ENCODE measurements at regions not wholly inside any gene's neighbourhood (a gene's known extent, or its start where the extent isn't known, plus 50 kb on each side); places are given as distances from the start of the nearest gene placed in this dataset.

DNA sequence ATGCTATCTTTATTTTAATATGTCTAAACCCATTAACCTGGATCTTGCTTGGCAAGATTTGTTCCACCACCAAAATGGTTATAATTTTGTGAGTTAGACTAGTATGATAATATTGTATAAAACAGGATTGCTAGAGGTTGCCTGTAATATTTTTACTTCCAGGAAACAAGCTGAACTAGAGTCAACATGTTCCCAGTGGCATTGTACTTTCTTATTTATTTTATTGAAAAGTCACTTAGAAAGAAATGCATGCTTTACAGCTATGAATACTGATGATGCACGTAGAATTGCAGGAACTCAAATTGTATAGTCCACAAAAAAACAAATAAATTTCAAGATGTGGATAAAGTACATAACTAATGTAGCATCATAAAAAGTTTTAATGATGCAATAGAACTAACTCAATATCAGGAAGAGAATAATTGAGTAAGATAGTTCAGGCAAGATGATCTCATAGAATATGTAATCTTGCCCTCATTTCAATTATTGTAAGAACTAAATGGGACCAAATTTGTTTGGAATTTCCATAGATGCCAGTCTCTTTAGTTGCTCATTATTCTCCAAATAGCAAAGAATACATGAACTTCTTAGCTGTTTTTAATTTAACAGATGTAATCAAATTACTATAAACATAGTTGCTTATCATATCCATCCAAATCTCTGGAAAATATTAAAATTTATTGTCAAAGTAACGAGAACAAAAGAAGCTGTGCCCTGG, 451.8 kb downstream of the COL12A1 start:
- Histone ChIP-seq H3K36me3 (replicated peaks; ENCODE audit: control insufficient read depth, insufficient read depth, low read length) (no peaks in the 10 kb centered on the region), H3K27me3 (ENCODE audit: control insufficient read depth, insufficient read depth, low read length) (no peaks in the 10 kb centered on the region), H3K4me3 (ENCODE audit: insufficient read depth, low read depth, low read length) (no peak overlapping the region)
- DNase-seq, result no peak

GRCh38 chr6:74752303-74752702, 453.6 kb downstream of the COL12A1 start:
- DNase-seq, result no peak
- Histone ChIP-seq H3K36me3 (replicated peaks; ENCODE audit: control insufficient read depth, insufficient read depth, low read length) (no peaks in the 10 kb centered on the region), H3K4me3 (ENCODE audit: insufficient read depth, low read depth, low read length) (no peak overlapping the region), H3K27me3 (ENCODE audit: control insufficient read depth, insufficient read depth, low read length) (no peaks in the 10 kb centered on the region)

DNA sequence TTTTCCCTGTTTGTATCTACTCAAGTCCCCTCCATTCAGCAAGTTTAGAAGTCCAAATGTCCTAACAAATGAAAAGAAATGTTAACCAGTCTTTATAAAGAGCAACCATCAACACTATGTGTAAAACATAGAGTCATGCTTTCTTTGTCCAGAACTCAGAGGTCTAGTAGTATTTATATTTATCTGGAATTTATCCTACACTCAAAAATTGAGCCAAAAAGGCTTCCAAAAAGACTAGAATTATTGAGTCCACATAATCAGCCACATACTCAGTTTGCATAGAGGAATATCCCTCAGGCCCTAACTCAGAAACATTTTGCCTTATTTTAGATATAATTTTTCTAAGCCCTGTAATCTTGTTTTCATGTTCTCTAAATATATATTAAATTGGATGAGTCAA, 455.0 kb downstream of the COL12A1 start:
- no peak overlapping the region for H3K4me3 ChIP-seq (ENCODE audit: insufficient read depth, low read depth, low read length)
- no peaks in the 10 kb centered on the region for H3K36me3 ChIP-seq (replicated peaks; ENCODE audit: control insufficient read depth, insufficient read depth, low read length)
- DNase-seq, result no peak
- H3K27me3 ChIP-seq (ENCODE audit: control insufficient read depth, insufficient read depth, low read length), result no peaks in the 10 kb centered on the region

GRCh38 chr6:74749211-74750147, 456.4 kb downstream of the COL12A1 start:
- Histone ChIP-seq H3K27me3 (ENCODE audit: control insufficient read depth, insufficient read depth, low read length) (no peaks in the 10 kb centered on the region), H3K4me3 (ENCODE audit: insufficient read depth, low read depth, low read length) (no peak overlapping the region), H3K36me3 (replicated peaks; ENCODE audit: control insufficient read depth, insufficient read depth, low read length) (no peaks in the 10 kb centered on the region)
- no peak for DNase-seq

GRCh38 chr6:74745670-74746069, 460.2 kb downstream of the COL12A1 start:
- Histone ChIP-seq H3K36me3 (replicated peaks; ENCODE audit: control insufficient read depth, insufficient read depth, low read length) (no peaks in the 10 kb centered on the region), H3K4me3 (ENCODE audit: insufficient read depth, low read depth, low read length) (no peak overlapping the region), H3K27me3 (ENCODE audit: control insufficient read depth, insufficient read depth, low read length) (no peaks in the 10 kb centered on the region)
- no peak for DNase-seq

GRCh38 chr6:74742793-74743508, 462.9 kb downstream of the COL12A1 start:
- Histone ChIP-seq H3K27me3 (ENCODE audit: control insufficient read depth, insufficient read depth, low read length) (no peaks in the 10 kb centered on the region), H3K36me3 (replicated peaks; ENCODE audit: control insufficient read depth, insufficient read depth, low read length) (no peaks in the 10 kb centered on the region), H3K4me3 (ENCODE audit: insufficient read depth, low read depth, low read length) (no peak overlapping the region)
- DNase-seq, result no peak

DNA sequence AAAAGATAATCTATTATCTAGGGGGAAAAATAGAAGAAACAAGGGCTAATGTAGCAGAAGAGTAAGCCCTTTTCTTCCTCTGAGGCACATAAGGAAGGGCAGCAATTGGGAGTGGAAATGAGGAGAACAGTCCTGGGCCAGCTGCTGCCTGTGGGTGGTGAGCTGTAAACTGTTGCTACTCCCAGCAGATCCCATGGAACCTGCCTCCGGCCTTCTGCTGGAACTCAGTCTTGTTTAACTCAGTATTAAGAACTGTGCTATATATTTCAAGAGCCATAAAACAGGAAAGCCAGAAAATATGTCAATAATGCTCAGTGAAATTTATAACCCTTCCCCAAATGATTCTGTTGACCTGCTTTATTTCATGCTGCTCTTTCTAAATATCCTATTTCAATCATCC, 464.2 kb downstream of the COL12A1 start:
- Histone ChIP-seq H3K27me3 (ENCODE audit: control insufficient read depth, insufficient read depth, low read length) (no peaks in the 10 kb centered on the region), H3K36me3 (replicated peaks; ENCODE audit: control insufficient read depth, insufficient read depth, low read length) (no peaks in the 10 kb centered on the region), H3K4me3 (ENCODE audit: insufficient read depth, low read depth, low read length) (no peak overlapping the region)
- no peak for DNase-seq

- Histone ChIP-seq H3K36me3 (replicated peaks; ENCODE audit: control insufficient read depth, insufficient read depth, low read length) (no peaks in the 10 kb centered on the region), H3K4me3 (ENCODE audit: insufficient read depth, low read depth, low read length) (no peak overlapping the region), H3K27me3 (ENCODE audit: control insufficient read depth, insufficient read depth, low read length) (no peaks in the 10 kb centered on the region)
- DNase-seq, result no peak
These were observed 470.5 kb downstream of the COL12A1 start for GRCh38 chr6:74735304-74735703.

GRCh38 chr6:74734901-74735300, 471.0 kb downstream of the COL12A1 start:
- DNase-seq, result no peak

GRCh38 chr6:74733830-74734620, 471.8 kb downstream of the COL12A1 start:
- Histone ChIP-seq H3K27me3 (ENCODE audit: control insufficient read depth, insufficient read depth, low read length) (no peaks in the 10 kb centered on the region), H3K4me3 (ENCODE audit: insufficient read depth, low read depth, low read length) (no peak overlapping the region), H3K36me3 (replicated peaks; ENCODE audit: control insufficient read depth, insufficient read depth, low read length) (no peaks in the 10 kb centered on the region)
- DNase-seq, result no peak

More at GRCh38 chr6:74734901-74735300, 471.0 kb downstream of the COL12A1 start:
- H3K4me3 ChIP-seq (ENCODE audit: insufficient read depth, low read depth, low read length), result no peak overlapping the region
- no peaks in the 10 kb centered on the region for H3K36me3 ChIP-seq (replicated peaks; ENCODE audit: control insufficient read depth, insufficient read depth, low read length)
- H3K27me3 ChIP-seq (ENCODE audit: control insufficient read depth, insufficient read depth, low read length), result no peaks in the 10 kb centered on the region

- no peak for DNase-seq
- H3K36me3 ChIP-seq (replicated peaks; ENCODE audit: control insufficient read depth, insufficient read depth, low read length), result no peaks in the 10 kb centered on the region
- no peak overlapping the region for H3K4me3 ChIP-seq (ENCODE audit: insufficient read depth, low read depth, low read length)
- H3K27me3 ChIP-seq (ENCODE audit: control insufficient read depth, insufficient read depth, low read length), result no peaks in the 10 kb centered on the region
These were observed 473.9 kb downstream of the COL12A1 start for GRCh38 chr6:74731931-74732330.

DNA sequence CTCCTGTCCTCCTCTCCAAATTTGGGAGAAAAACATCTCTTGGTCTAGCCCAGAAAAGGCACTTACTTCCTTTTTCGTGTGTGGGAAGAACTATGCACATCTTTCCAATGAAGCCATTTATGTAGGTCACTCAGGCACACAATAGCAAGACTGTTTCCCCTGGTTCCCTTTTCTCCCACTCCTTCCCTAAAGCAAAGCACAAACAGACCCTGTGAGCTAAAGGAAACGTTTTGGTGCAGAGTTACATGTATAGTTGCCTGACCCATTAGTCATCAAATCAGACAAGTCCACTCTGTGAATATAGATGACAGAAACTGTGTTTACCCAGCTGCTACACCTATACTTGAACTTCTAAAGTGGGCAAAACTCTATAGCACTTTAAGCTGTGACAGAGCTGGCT, 474.6 kb downstream of the COL12A1 start:
- no peaks in the 10 kb centered on the region for H3K27me3 ChIP-seq (ENCODE audit: control insufficient read depth, insufficient read depth, low read length)
- no peak for DNase-seq
- no peak overlapping the region for H3K4me3 ChIP-seq (ENCODE audit: insufficient read depth, low read depth, low read length)
- H3K36me3 ChIP-seq (replicated peaks; ENCODE audit: control insufficient read depth, insufficient read depth, low read length), result no peaks in the 10 kb centered on the region

- no peaks in the 10 kb centered on the region for H3K36me3 ChIP-seq (replicated peaks; ENCODE audit: control insufficient read depth, insufficient read depth, low read length)
- DNase-seq, result no peak
- H3K4me3 ChIP-seq (ENCODE audit: insufficient read depth, low read depth, low read length), result no peak overlapping the region
- H3K27me3 ChIP-seq (ENCODE audit: control insufficient read depth, insufficient read depth, low read length), result no peaks in the 10 kb centered on the region
These were observed 484.9 kb downstream of the COL12A1 start for GRCh38 chr6:74720923-74721322.

DNA sequence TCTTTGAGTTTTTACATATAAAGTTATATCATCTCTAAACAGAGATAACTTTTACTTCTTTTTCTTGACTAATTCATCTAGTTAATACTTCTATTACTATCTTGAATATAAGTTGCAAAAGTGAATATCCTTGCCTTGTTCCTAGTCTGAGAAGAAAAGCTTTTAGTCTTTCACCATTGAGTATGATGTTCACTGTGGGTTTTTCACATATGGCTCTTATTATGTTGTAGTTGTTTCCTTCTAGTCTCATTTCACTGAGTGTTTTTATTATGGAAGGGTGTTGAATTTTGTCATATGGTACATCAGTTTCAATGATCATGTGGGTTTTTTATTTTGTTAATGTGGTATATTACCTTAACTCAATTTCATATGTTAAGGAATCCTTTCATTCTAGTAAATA, 488.3 kb downstream of the COL12A1 start:
- Histone ChIP-seq H3K36me3 (replicated peaks; ENCODE audit: control insufficient read depth, insufficient read depth, low read length) (no peaks in the 10 kb centered on the region), H3K4me3 (ENCODE audit: insufficient read depth, low read depth, low read length) (no peak overlapping the region)

More for the DNA sequence above, 488.3 kb downstream of the COL12A1 start:
- no peaks in the 10 kb centered on the region for H3K27me3 ChIP-seq (ENCODE audit: control insufficient read depth, insufficient read depth, low read length)
- no peak for DNase-seq

Data from H7 (cell line).